NT2/D1 (cell line): ENCODE measurements at regions not wholly inside any gene's neighbourhood (a gene's known extent, or its start where the extent isn't known, plus 50 kb on each side); places are given as distances from the start of the nearest gene placed in this dataset.

Source experiments
- DNase-seq: peaks from one replicate; pipeline ENCODE4 v3.0.0-alpha.2; 2011; ENCODE audit warnings: low read depth, low spot score
- H3K27me3 ChIP-seq: 2 replicates; pipeline ENCODE4 v1.6.0; 2011; ENCODE audit warnings: mild to moderate bottlenecking; ENCODE audit not compliant: insufficient read length, insufficient read depth
- H3K36me3 ChIP-seq: 2 replicates; pipeline ENCODE4 v1.6.1; 2011; ENCODE audit warnings: mild to moderate bottlenecking, low read length, mixed read lengths; ENCODE audit not compliant: insufficient read depth, insufficient read length
- H3K4me1 ChIP-seq: 2 replicates; pipeline ENCODE4 v1.5.1; 2011; ENCODE audit not compliant: insufficient read depth, insufficient read length
- H3K4me3 ChIP-seq: 2 replicates; pipeline ENCODE4 v1.5.1; 2011; ENCODE audit warnings: low read depth; ENCODE audit not compliant: insufficient read length
- H3K9ac ChIP-seq: 2 replicates; pipeline ENCODE4 v1.6.0; 2011; ENCODE audit warnings: low read depth; ENCODE audit not compliant: insufficient read length
- H3K9me3 ChIP-seq: 2 replicates; pipeline ENCODE4 v1.5.1; 2011; ENCODE audit warnings: mild to moderate bottlenecking, low read length; ENCODE audit not compliant: insufficient read depth
- SUZ12 ChIP-seq: IDR thresholded peaks from 2 replicates; pipeline ENCODE4 v1.6.1; 2011; ENCODE audit not compliant: insufficient read length, insufficient read depth; ENCODE audit errors: extremely low read depth
- YY1 ChIP-seq: IDR thresholded peaks from 2 replicates; pipeline ENCODE4 v1.6.1; 2011; ENCODE audit not compliant: insufficient read length, insufficient read depth
- ZNF274 ChIP-seq: IDR thresholded peaks from 2 replicates; pipeline ENCODE4 v1.6.1; 2011; ENCODE audit warnings: mild to moderate bottlenecking, low read depth, low read length

- H3K27me3 ChIP-seq, result no peaks in the 10 kb centered on the region
- DNase-seq, result no peak
- H3K4me3 ChIP-seq, result no peak overlapping the region
- no peak for TF ChIP-seq ZNF274
- no peaks in the 10 kb centered on the region for H3K4me1 ChIP-seq
- no peak overlapping the region for H3K9ac ChIP-seq
- H3K36me3 ChIP-seq, result no peaks in the 10 kb centered on the region
- H3K9me3 ChIP-seq, result no peaks in the 10 kb centered on the region; the same call in 1 of the 2 replicates
Measured at GRCh38 chr3:39657075-39657474, 152.3 kb upstream of the MYRIP start.

DNA sequence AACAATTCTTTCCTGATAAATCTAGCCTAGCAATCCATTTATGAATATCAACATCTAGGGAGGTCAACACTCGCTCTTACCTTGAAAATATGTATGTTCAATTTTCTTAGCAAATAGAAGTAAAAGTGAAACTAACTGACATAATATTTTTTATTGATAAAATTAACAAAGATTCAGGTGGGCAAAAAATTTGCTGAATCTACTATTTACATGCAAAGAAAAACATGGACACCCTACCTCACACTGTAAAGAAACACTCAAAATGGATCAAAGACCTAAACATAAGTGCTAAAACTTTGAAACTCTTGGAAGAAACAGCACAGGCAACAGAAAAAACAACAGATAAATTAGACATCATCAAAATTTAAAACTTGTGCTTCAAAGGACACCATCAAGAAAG lies 151.6 kb upstream of the MYRIP start:
- Histone ChIP-seq H3K36me3 (no peaks in the 10 kb centered on the region), H3K9me3 (no peaks in the 10 kb centered on the region), H3K4me3 (no peak overlapping the region), H3K9ac (no peak overlapping the region), H3K4me1 (no peaks in the 10 kb centered on the region), H3K27me3 (no peaks in the 10 kb centered on the region)
- no peak for DNase-seq
- TF ChIP-seq SUZ12 (no peak), ZNF274 (no peak), YY1 (no peak)

DNA sequence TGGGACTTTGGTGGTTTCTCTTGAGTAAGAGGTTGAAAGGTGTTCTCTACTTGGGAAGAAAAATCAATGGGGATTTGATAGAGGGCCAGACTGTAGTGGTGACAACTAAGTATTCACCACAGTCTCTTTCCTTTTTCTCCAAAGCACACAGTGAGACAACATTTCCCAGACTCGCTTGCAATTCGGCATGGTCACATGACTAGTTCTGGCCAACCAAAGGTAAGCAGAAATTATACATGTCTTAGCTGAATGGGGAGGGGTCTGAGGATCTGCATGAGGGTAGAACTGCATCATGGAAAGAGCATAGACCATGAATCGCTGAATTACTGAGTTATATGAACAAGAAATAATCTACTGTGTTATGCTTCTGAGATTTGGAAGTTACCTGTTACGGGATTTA lies 144.5 kb upstream of the MYRIP start:
- no peak for DNase-seq
- no peaks in the 10 kb centered on the region for H3K27me3 ChIP-seq
- H3K36me3 ChIP-seq, result no peaks in the 10 kb centered on the region
- no peaks in the 10 kb centered on the region for H3K9me3 ChIP-seq
- no peak overlapping the region for H3K9ac ChIP-seq
- H3K4me1 ChIP-seq, result no peaks in the 10 kb centered on the region
- no peak for TF ChIP-seq ZNF274
- no peak for TF ChIP-seq YY1
- TF ChIP-seq SUZ12, result no peak
- H3K4me3 ChIP-seq, result no peak overlapping the region

- no peaks in the 10 kb centered on the region for H3K27me3 ChIP-seq
Measured at GRCh38 chr3:39665441-39665840, 144.0 kb upstream of the MYRIP start.

DNA sequence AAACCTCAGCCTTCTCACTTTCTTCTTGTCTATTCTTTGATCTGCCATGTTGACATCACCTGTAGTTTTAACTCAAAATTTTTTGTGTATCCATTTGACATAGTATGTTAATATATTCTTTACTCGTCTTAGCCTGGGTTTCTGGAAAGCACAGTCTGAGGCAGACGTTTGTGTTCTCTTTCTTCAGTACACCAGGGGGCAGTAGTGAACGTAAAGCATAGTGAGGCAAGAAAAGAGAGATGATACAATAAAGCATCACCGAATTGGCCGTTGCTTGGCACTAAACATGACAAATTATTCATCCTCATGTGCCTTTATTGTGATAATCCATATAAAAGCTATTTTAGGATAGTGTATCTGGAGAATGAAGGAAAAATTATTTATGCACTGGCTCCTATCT lies 141.0 kb upstream of the MYRIP start:
- H3K27me3 ChIP-seq, result no peaks in the 10 kb centered on the region

More at GRCh38 chr3:39665441-39665840, 144.0 kb upstream of the MYRIP start:
- Histone ChIP-seq H3K4me1 (no peaks in the 10 kb centered on the region), H3K36me3 (no peaks in the 10 kb centered on the region), H3K4me3 (no peak overlapping the region), H3K9ac (no peak overlapping the region), H3K9me3 (no peaks in the 10 kb centered on the region)
- no peak for DNase-seq
- TF ChIP-seq YY1 (no peak), SUZ12 (no peak), ZNF274 (no peak)

DNA sequence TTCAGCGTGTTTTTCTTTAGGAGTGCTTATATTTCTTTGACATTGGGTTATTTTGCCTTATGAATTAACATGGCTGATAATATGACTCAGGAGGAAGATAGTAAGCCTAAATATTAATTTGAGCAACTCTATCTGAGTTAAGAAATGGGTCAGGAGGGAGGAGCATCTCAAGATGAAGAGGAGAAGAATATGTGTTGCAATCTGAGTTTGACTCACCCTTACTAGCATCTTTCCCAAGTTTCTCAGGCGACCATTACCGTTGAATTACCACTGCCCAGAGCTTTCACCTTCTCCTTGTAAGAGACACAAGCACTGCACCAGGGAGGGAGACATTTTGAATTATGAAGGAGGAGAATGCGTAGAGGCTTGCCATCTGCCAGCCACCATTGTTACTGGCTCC lies 138.3 kb upstream of the MYRIP start:
- Histone ChIP-seq H3K9ac (no peak overlapping the region), H3K36me3 (no peaks in the 10 kb centered on the region), H3K4me1 (no peaks in the 10 kb centered on the region), H3K9me3 (no peaks in the 10 kb centered on the region), H3K4me3 (no peak overlapping the region), H3K27me3 (no peaks in the 10 kb centered on the region)
- no peak for DNase-seq
- TF ChIP-seq ZNF274 (no peak), SUZ12 (no peak), YY1 (no peak)

More for the DNA sequence above, 141.0 kb upstream of the MYRIP start:
- H3K9ac ChIP-seq, result no peak overlapping the region
- peak; percentile 57 for DNase-seq
- no peaks in the 10 kb centered on the region for H3K36me3 ChIP-seq
- H3K4me3 ChIP-seq, result no peak overlapping the region
- no peak for TF ChIP-seq SUZ12
- no peak for TF ChIP-seq ZNF274
- no peak for TF ChIP-seq YY1
- H3K4me1 ChIP-seq, result no peaks in the 10 kb centered on the region
- H3K9me3 ChIP-seq, result no peaks in the 10 kb centered on the region

- no peak for TF ChIP-seq SUZ12
- Histone ChIP-seq H3K9ac (no peak overlapping the region), H3K36me3 (no peaks in the 10 kb centered on the region), H3K9me3 (no peaks in the 10 kb centered on the region), H3K27me3 (no peaks in the 10 kb centered on the region), H3K4me1 (no peaks in the 10 kb centered on the region), H3K4me3 (no peak overlapping the region)
- no peak for DNase-seq
Measured at GRCh38 chr3:39671600-39671999, 137.8 kb upstream of the MYRIP start.

DNA sequence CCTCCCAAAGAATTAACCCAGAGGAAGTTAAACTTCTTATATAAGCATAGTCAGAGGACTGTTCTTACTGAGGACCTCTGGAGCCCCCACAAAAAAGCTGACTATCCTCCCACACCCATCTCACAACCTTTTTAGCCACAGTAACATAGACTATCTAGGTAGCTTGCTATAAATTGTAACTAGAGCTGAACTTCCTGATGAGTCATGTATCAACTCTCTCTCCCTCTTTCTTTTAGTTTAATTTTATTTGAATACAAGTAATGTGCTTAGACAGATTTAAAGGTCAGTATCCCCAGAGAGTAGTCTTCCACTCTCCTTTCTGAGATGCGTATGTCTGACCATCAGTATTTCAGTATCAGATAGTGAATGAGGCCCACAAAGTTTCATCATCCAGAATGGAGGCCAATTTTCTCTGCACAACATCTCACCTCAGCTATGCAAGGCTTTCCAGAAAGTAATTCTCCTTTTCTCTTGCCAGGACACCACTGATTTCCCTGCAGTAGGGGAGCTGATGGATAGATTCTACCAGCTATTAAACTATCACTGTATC lies 104.0 kb upstream of the MYRIP start:
- H3K4me3 ChIP-seq, result no peak overlapping the region
- H3K36me3 ChIP-seq, result no peaks in the 10 kb centered on the region
- H3K9me3 ChIP-seq, result no peaks in the 10 kb centered on the region
- DNase-seq, result no peak
- no peaks in the 10 kb centered on the region for H3K4me1 ChIP-seq
- no peak for TF ChIP-seq SUZ12
- no peak for TF ChIP-seq ZNF274
- TF ChIP-seq YY1, result no peak
- H3K9ac ChIP-seq, result no peak overlapping the region
- H3K27me3 ChIP-seq, result no peaks in the 10 kb centered on the region
